ENCODE measurements at regions not wholly inside any gene's neighbourhood (a gene's known extent, or its start where the extent isn't known, plus 50 kb on each side); places are given as distances from the start of the nearest gene placed in this dataset.

GRCh38 chr5:98268162-98268860, 505.2 kb upstream of the RGMB start:
- ATAC-seq (ENCODE audit: low FRiP score), result no peak
- no peak for DNase-seq (ENCODE audit: low spot score)
- no peak for TF ChIP-seq CTCF (IDR thresholded peaks at IDR 0.05)

- DNase-seq (ENCODE audit: low spot score) (no peak), ATAC-seq (ENCODE audit: low FRiP score) (no peak)
- no peak for TF ChIP-seq CTCF (IDR thresholded peaks at IDR 0.05)
Observed at GRCh38 chr5:98275980-98276379, 497.5 kb upstream of the RGMB start.

GRCh38 chr5:98282521-98282920, 490.9 kb upstream of the RGMB start:
- no peak for DNase-seq (ENCODE audit: low spot score)
- ATAC-seq (ENCODE audit: low FRiP score), result no peak
- TF ChIP-seq CTCF (IDR thresholded peaks at IDR 0.05), result no peak

- DNase-seq (ENCODE audit: low spot score), result no peak
- no peak for TF ChIP-seq CTCF (IDR thresholded peaks at IDR 0.05)
- no peak for ATAC-seq (ENCODE audit: low FRiP score)
Observed at GRCh38 chr5:98292496-98292895, 481.0 kb upstream of the RGMB start.

GRCh38 chr5:98296426-98296825, 477.0 kb upstream of the RGMB start:
- DNase-seq (ENCODE audit: low spot score), result no peak
- TF ChIP-seq CTCF (IDR thresholded peaks at IDR 0.05), result no peak
- no peak for ATAC-seq (ENCODE audit: low FRiP score)

GRCh38 chr5:98299435-98299834, 474.0 kb upstream of the RGMB start:
- ATAC-seq (ENCODE audit: low FRiP score) (no peak), DNase-seq (ENCODE audit: low spot score) (no peak)
- TF ChIP-seq CTCF (IDR thresholded peaks at IDR 0.05), result no peak

- no peak for ATAC-seq (ENCODE audit: low FRiP score)
- no peak for DNase-seq (ENCODE audit: low spot score)
- no peak for TF ChIP-seq CTCF (IDR thresholded peaks at IDR 0.05)
Observed at GRCh38 chr5:98301547-98301946, 471.9 kb upstream of the RGMB start.
